PFSK-1 (cell line): ENCODE measurements at regions not wholly inside any gene's neighbourhood (a gene's known extent, or its start where the extent isn't known, plus 50 kb on each side); places are given as distances from the start of the nearest gene placed in this dataset.

ENCODE experiments used
- FOXP2 ChIP-seq: optimal IDR thresholded peaks from 2 replicates; pipeline ENCODE3; 2011; ENCODE audit warnings: borderline replicate concordance, control low read depth, inconsistent platforms; ENCODE audit not compliant: insufficient read depth; ENCODE audit errors: extremely low read length, extremely low read depth
- POLR2AphosphoS5 ChIP-seq: IDR thresholded peaks from 2 replicates; pipeline ENCODE4 v1.6.1; 2012; ENCODE audit warnings: low read depth, mild to moderate bottlenecking, control low read depth, low read length, moderate library complexity
- REST ChIP-seq, 2 experiments: IDR thresholded peaks; 2 replicates each; pipeline versions ENCODE4 v1.6.1 to v1.8.0; 2011 to 2012; ENCODE audit warnings: low read depth in 2 of 2, low read length in 2 of 2, control low read depth in 1 of 2, inconsistent platforms in 1 of 2, mild to moderate bottlenecking in 1 of 2, moderate library complexity in 1 of 2; ENCODE audit not compliant: insufficient read depth in 1 of 2
- SIN3A ChIP-seq: IDR thresholded peaks from 2 replicates; pipeline ENCODE4 v1.6.1; 2012; ENCODE audit warnings: mild to moderate bottlenecking, low read length, moderate library complexity, borderline replicate concordance; ENCODE audit not compliant: insufficient read depth
- TAF1 ChIP-seq: IDR thresholded peaks from 2 replicates; pipeline ENCODE4 v1.6.1; 2012; ENCODE audit warnings: low read length, control low read depth, borderline replicate concordance; ENCODE audit not compliant: insufficient read depth

GRCh38 chr13:37351211-37351610 lies 245.7 kb upstream of the CSNK1A1L start:
- TF ChIP-seq FOXP2 (no peak), POLR2AphosphoS5 (no peak), REST (IDR thresholded peaks at IDR 0.05; ENCODE audit: insufficient read depth in 1 of 2, low read depth in 2 of 2, low read length in 2 of 2) (no peak), TAF1 (no peak), SIN3A (no peak)

- TF ChIP-seq FOXP2 (no peak), SIN3A (no peak), TAF1 (no peak), POLR2AphosphoS5 (no peak), REST (IDR thresholded peaks at IDR 0.05; ENCODE audit: insufficient read depth in 1 of 2, low read depth in 2 of 2, low read length in 2 of 2) (no peak)
Measured at GRCh38 chr13:37349916-37350315, 244.5 kb upstream of the CSNK1A1L start.

GRCh38 chr13:37348916-37349643 lies 243.6 kb upstream of the CSNK1A1L start:
- no peak for TF ChIP-seq FOXP2
- no peak for TF ChIP-seq SIN3A
- TF ChIP-seq POLR2AphosphoS5, result no peak
- TF ChIP-seq REST (IDR thresholded peaks at IDR 0.05; ENCODE audit: insufficient read depth in 1 of 2, low read depth in 2 of 2, low read length in 2 of 2), result no peak
- no peak for TF ChIP-seq TAF1

- TF ChIP-seq SIN3A (no peak), FOXP2 (no peak), REST (IDR thresholded peaks at IDR 0.05; ENCODE audit: insufficient read depth in 1 of 2, low read depth in 2 of 2, low read length in 2 of 2) (no peak), POLR2AphosphoS5 (no peak), TAF1 (no peak)
Measured at GRCh38 chr13:37345869-37346268, 240.4 kb upstream of the CSNK1A1L start.
